ENCODE measurements at regions not wholly inside any gene's neighbourhood (a gene's known extent, or its start where the extent isn't known, plus 50 kb on each side); places are given as distances from the start of the nearest gene placed in this dataset.

- Histone ChIP-seq H3K4me1 (ENCODE audit: control insufficient read depth in 2 of 2, insufficient read depth in 2 of 2, low read length in 2 of 2) (peaks cover 6 to 8% of the 10 kb centered on the region in 2 donors), H2AFZ (ENCODE audit: insufficient read depth, low read depth, low read length, poor library complexity, severe bottlenecking) (peak overlapping the region; percentile 31), H3K79me2 (ENCODE audit: control insufficient read depth, insufficient read depth, low read length) (no peaks in the 10 kb centered on the region), H3K9ac (ENCODE audit: low read length) (no peak overlapping the region), H3K4me2 (replicated peaks; ENCODE audit: low read depth, low read length, poor library complexity, severe bottlenecking) (peak overlapping the region; percentile 39), H3K4me3 (ENCODE audit: control extremely low read depth in 1 of 5, extremely low read depth in 1 of 5, insufficient read depth in 1 of 5, low read depth in 2 of 5, low read length in 4 of 5) (no peak overlapping the region), H4K20me1 (ENCODE audit: control insufficient read depth, insufficient read depth, low read length, poor library complexity, severe bottlenecking) (no peaks in the 10 kb centered on the region), H3K27ac (ENCODE audit: low read length in 2 of 2) (no peak overlapping the region), H3K27me3 (replicated peaks in 1 of 4; ENCODE audit: control extremely low read depth in 1 of 4, control insufficient read depth in 3 of 4, insufficient read depth in 4 of 4, low read length in 3 of 4) (no peaks in the 10 kb centered on the region), H3K9me3 (ENCODE audit: control extremely low read depth in 1 of 3, control insufficient read depth in 2 of 3, insufficient read depth in 1 of 3, low read length in 2 of 3) (peaks cover 0 to 25% (median 21%) of the 10 kb centered on the region in 3 donors), H3K36me3 (replicated peaks in 1 of 2; ENCODE audit: control extremely low read depth in 1 of 2, control insufficient read depth in 1 of 2, extremely low read depth in 1 of 2, insufficient read depth in 2 of 2, low read length in 1 of 2) (no peaks in the 10 kb centered on the region)
- intact Hi-C loops (cut with micrococcal nuclease): no loop called here
- Mint-ChIP-seq H3K4me3 (peak overlapping the region; percentile 4), H3K27ac (no peak overlapping the region), H3K4me1 (peaks cover 9% of the 10 kb centered on the region), H3K27me3 (no peaks in the 10 kb centered on the region), H3K9me3 (ENCODE audit: insufficient read depth) (peaks cover 6% of the 10 kb centered on the region)
- WGBS (ENCODE audit: insufficient coverage): 12% methylated on average over 7 of the region's 15 CpGs
- CTCF ChIA-PET: no interaction called here
- peak; percentile 77 for ATAC-seq (ENCODE audit: low read depth)
- TF ChIP-seq CTCF (IDR thresholded peaks at IDR 0.05) (no peak), EZH2 (IDR thresholded peaks at IDR 0.05; ENCODE audit: borderline replicate concordance, insufficient read depth, low read depth, low read length, poor library complexity, severe bottlenecking) (no peak)
- DNase-seq: no peak
- POLR2A ChIA-PET: no interaction called here
These were observed 278.0 kb downstream of the FGF9 start for GRCh38 chr13:21948769-21949474.

- Histone ChIP-seq H3K4me3 (ENCODE audit: control extremely low read depth in 1 of 5, extremely low read depth in 1 of 5, insufficient read depth in 1 of 5, low read depth in 2 of 5, low read length in 4 of 5) (no peak overlapping the region), H3K27me3 (replicated peaks in 1 of 4; ENCODE audit: control extremely low read depth in 1 of 4, control insufficient read depth in 3 of 4, insufficient read depth in 4 of 4, low read length in 3 of 4) (no peaks in the 10 kb centered on the region), H2AFZ (ENCODE audit: insufficient read depth, low read depth, low read length, poor library complexity, severe bottlenecking) (no peak overlapping the region), H3K9me3 (ENCODE audit: control extremely low read depth in 1 of 3, control insufficient read depth in 2 of 3, insufficient read depth in 1 of 3, low read length in 2 of 3) (peaks cover 0 to 19% (median 11%) of the 10 kb centered on the region in 3 donors), H3K79me2 (ENCODE audit: control insufficient read depth, insufficient read depth, low read length) (no peaks in the 10 kb centered on the region), H3K4me2 (replicated peaks; ENCODE audit: low read depth, low read length, poor library complexity, severe bottlenecking) (no peak overlapping the region), H3K4me1 (ENCODE audit: control insufficient read depth in 2 of 2, insufficient read depth in 2 of 2, low read length in 2 of 2) (peaks cover 6 to 8% of the 10 kb centered on the region in 2 donors), H3K36me3 (replicated peaks in 1 of 2; ENCODE audit: control extremely low read depth in 1 of 2, control insufficient read depth in 1 of 2, extremely low read depth in 1 of 2, insufficient read depth in 2 of 2, low read length in 1 of 2) (no peaks in the 10 kb centered on the region), H4K20me1 (ENCODE audit: control insufficient read depth, insufficient read depth, low read length, poor library complexity, severe bottlenecking) (no peaks in the 10 kb centered on the region), H3K9ac (ENCODE audit: low read length) (no peak overlapping the region), H3K27ac (ENCODE audit: low read length in 2 of 2) (no peak overlapping the region)
- Mint-ChIP-seq H3K27ac (no peak overlapping the region), H3K4me3 (no peak overlapping the region), H3K4me1 (peaks cover 9% of the 10 kb centered on the region), H3K27me3 (no peaks in the 10 kb centered on the region), H3K9me3 (ENCODE audit: insufficient read depth) (peaks cover 7% of the 10 kb centered on the region)
- no peak for DNase-seq
- ChIA-PET POLR2A (no interaction called here), CTCF (interaction anchor here (1.2 kb wide), 1 partner anchor 16 kb away, joined by 3 read pairs; no protein-coding TSS in a partner anchor)
- intact Hi-C loops (cut with micrococcal nuclease): no loop called here
- ATAC-seq (ENCODE audit: low read depth): no peak
- no CpG with 5 or more reads among the region's 6 CpGs for WGBS (ENCODE audit: insufficient coverage)
- TF ChIP-seq CTCF (IDR thresholded peaks at IDR 0.05) (no peak), EZH2 (IDR thresholded peaks at IDR 0.05; ENCODE audit: borderline replicate concordance, insufficient read depth, low read depth, low read length, poor library complexity, severe bottlenecking) (no peak)
These were observed 279.1 kb downstream of the FGF9 start for GRCh38 chr13:21949818-21950429.

All from B cell (primary cell).